GM21423 (cell line): ENCODE measurements at regions not wholly inside any gene's neighbourhood (a gene's known extent, or its start where the extent isn't known, plus 50 kb on each side); places are given as distances from the start of the nearest gene placed in this dataset.

Source experiments
- ATAC-seq: cut with Tn5 transposase; IDR thresholded peaks from one replicate; pipeline ENCODE4 v1.9.1; 2021; ENCODE audit warnings: mild to moderate bottlenecking, moderate library complexity; ENCODE audit not compliant: unreplicated experiment

GRCh38 chr10:108812906-108813305 lies 1110.4 kb downstream of the XPNPEP1 start:
- no peak for ATAC-seq

- no peak for ATAC-seq
Observed at GRCh38 chr10:108812296-108812695, 1111.0 kb downstream of the XPNPEP1 start.

GRCh38 chr10:108808228-108808627 lies 1115.1 kb downstream of the XPNPEP1 start:
- no peak for ATAC-seq

GRCh38 chr10:108801775-108802517 lies 1121.4 kb downstream of the XPNPEP1 start:
- no peak for ATAC-seq

- ATAC-seq: no peak
Observed at GRCh38 chr10:108801220-108801619, 1122.1 kb downstream of the XPNPEP1 start.

- ATAC-seq: no peak
Observed at GRCh38 chr10:108797573-108797972, 1125.7 kb downstream of the XPNPEP1 start.

- no peak for ATAC-seq
Observed at GRCh38 chr10:108791794-108792474, 1131.4 kb downstream of the XPNPEP1 start.

GRCh38 chr10:108791030-108791429 lies 1132.3 kb downstream of the XPNPEP1 start:
- ATAC-seq: no peak

GRCh38 chr10:108789919-108790318 lies 1133.4 kb downstream of the XPNPEP1 start:
- ATAC-seq: peak; percentile 88

- ATAC-seq: no peak
Observed at GRCh38 chr10:108789336-108789735, 1134.0 kb downstream of the XPNPEP1 start.

- no peak for ATAC-seq
Observed at GRCh38 chr10:108788891-108789290, 1134.4 kb downstream of the XPNPEP1 start.

- no peak for ATAC-seq
Observed at GRCh38 chr10:108787932-108788331, 1135.4 kb downstream of the XPNPEP1 start.

GRCh38 chr10:108785011-108785410 lies 1138.3 kb downstream of the XPNPEP1 start:
- ATAC-seq: no peak

- ATAC-seq: no peak
Observed at GRCh38 chr10:108784534-108784933, 1138.8 kb downstream of the XPNPEP1 start.

GRCh38 chr10:108783897-108784296 lies 1139.4 kb downstream of the XPNPEP1 start:
- no peak for ATAC-seq

- ATAC-seq: no peak
Observed at GRCh38 chr10:108782411-108782810, 1140.9 kb downstream of the XPNPEP1 start.

GRCh38 chr10:108779501-108779900 lies 1143.8 kb downstream of the XPNPEP1 start:
- ATAC-seq: no peak

- ATAC-seq: no peak
Observed at GRCh38 chr10:108775911-108776475, 1147.3 kb downstream of the XPNPEP1 start.

GRCh38 chr10:108771106-108771505 lies 1152.2 kb downstream of the XPNPEP1 start:
- no peak for ATAC-seq

GRCh38 chr10:108765794-108766193 lies 1157.5 kb downstream of the XPNPEP1 start:
- no peak for ATAC-seq

GRCh38 chr10:108757946-108758345 lies 1165.4 kb downstream of the XPNPEP1 start:
- ATAC-seq: no peak

- no peak for ATAC-seq
Observed at GRCh38 chr10:108755646-108756045, 1167.7 kb downstream of the XPNPEP1 start.
